HG02885 (cell line): ENCODE measurements at regions not wholly inside any gene's neighbourhood (a gene's known extent, or its start where the extent isn't known, plus 50 kb on each side); places are given as distances from the start of the nearest gene placed in this dataset.

ENCODE experiments used
- ATAC-seq: cut with Tn5 transposase; IDR thresholded peaks from one replicate; pipeline ENCODE4 v1.9.1; 2021; ENCODE audit warnings: mild to moderate bottlenecking; ENCODE audit not compliant: unreplicated experiment, poor library complexity

DNA sequence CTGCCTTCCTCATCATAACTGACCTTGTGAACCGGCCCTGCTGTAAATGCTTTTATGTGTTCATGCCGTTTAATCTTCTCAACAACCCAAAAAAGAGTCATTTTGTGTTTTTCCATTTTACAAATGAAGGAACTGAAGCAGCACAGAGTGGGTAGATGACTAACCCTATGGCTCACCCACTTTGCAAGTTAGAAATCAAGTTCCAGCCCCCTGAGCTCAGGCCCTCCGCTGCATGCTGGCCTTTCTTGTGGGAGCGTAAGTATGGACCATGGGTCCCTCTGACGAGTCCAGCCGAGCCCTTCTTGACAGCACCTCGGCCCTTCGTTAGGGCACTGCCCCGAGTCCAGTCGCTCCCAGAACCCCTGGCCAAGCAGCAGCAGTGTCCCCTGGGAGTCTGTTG is 194.6 kb downstream of the GLI2 start:
- ATAC-seq = no peak

- no peak for ATAC-seq
Measured at GRCh38 chr2:120930864-120931263, 195.2 kb downstream of the GLI2 start.

DNA sequence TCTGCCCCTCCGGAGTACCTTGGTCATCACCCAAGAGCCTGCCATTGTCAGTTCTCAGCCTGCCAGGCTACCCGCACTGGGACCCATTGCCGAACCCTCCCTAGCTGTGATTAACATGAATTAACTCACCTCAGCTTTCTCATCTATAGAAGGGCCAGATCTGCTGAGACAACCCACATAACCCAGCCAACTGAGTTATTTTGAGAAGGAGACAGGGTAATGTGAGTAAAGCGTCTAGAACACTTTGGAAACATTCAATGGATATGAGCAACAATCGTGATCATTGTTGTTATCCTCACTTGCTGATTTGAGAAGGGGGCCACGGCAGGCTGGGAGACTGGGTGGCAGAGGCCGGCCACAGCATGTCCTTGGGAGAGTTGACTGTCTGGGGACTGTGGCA is 196.8 kb downstream of the GLI2 start:
- ATAC-seq = no peak

- no peak for ATAC-seq
Measured at GRCh38 chr2:120932881-120933280, 197.2 kb downstream of the GLI2 start.

DNA sequence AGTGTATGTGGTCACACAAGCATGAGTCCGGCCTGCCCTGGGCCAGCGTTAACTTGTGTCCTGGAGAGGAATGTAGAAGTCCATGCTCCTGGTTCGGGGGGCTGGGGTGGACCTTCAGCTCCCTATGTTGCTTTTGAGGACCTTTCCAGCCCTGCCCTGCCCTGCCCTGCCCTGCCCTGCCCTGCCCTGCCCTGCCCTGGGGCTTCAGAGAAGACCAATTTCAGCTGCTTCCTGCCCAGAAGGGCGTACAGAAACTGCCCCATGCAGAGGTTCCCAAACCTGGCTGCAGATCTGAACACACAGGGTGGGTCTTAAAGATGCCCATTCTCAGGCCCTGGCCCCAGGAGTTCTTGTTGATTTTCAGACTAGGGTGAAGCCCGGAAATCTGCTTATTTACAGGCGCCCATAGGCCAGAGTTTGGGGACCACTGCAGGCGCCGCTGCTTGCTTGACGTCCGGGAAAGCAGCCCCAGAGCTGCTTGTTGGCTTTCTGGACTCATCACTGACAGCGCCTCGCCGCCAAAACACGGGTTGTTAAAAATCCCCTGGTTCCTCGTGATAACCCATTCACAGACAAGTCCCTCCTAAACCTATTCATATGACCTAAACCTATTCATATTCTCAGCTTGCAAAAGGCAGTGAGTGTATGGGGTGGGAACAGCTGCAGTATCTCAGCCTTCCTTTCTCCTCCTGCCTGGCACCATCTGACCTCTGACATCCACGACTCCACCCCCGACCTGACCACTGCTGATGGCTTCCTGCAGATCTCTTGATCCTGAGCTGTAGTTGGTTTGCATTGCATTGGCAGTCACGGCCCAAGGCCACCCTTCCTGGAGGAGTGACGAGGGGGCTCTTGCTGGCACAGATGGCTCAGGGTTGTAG is 198.3 kb downstream of the GLI2 start:
- no peak for ATAC-seq

DNA sequence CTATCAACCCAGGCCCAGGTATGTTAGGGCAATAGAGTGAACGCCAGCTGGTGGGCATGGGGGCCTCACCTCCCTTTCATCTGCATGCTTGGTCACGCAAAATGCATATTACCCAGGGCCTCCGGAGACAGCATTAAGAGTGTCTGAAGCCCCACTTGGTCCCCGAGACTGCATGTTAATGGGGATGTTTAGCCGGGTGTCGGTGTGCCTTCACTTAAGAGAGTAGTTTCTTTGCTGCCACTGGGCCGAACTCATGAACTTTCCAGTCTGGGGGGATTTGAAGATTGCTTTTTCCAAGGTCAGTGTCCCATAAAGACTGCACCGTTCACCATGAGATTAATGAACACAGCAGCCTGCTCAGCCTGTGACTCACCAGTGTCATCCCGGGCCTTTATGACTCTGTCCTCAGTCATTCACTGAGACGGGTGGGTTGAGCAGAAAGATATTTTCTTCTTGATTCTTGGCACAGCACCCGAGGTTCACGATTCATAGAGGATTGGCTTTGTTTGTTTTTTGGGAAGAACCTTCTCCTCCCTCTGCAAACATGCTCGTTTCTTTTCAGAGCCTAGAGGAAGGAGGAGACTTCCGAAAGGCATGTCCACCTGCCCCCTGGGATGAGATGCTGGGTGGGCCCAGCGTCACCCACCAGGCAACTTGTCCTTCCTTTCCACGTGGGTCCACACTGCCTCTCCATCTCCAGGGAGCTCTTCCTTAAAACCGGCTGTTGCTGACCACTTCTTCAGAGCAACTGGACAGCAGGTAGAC is 199.1 kb downstream of the GLI2 start:
- ATAC-seq = no peak

DNA sequence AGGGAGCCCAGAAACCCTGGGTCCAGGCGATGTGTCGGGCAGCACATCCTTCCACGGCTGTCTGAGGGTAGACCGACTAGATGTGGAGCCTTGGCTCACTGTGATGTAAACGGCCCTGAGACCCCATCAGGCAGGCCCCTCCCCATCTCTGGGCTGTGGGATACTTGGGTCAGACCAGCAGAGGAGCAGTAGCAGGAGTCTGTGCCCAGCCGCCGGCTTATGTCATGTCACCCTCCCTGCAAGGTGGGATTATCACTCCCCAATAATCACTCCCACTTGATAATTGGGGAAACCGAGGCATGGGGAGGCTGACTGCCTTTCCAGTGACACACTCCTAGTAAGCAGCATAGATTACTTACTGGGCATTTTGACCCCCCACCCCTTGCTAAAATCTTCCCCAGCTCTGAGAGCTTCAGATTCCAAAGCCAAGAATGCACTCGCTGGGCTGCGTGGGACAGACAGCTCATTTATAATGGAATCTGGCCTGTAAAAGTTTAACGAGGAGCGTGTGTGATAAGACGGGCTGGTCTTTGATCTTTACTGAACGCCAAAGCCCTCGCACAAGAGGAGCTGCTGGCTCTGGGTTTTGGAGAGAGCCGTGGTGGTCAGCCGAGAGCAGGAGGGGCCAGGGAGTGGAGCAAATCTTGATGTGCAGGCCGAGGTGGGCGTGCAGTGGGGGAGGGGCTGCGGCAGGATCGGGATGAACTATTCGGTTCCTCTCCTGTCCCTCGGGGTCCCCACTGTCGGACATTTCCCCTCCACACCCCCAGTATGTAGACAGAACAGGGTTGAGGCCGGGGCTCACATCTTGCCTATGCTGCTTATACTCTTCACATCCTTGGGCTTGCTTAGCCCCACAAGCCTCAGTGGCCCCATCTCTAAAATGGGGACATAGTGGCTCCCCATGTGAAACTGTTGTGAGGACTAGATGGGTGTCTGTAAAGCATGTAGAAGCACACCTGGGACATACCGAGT is 200.0 kb downstream of the GLI2 start:
- ATAC-seq = no peak

GRCh38 chr2:120936476-120937334 is 201.0 kb downstream of the GLI2 start:
- no peak for ATAC-seq

- ATAC-seq = no peak
Measured at GRCh38 chr2:120937686-120938044, 202.0 kb downstream of the GLI2 start.

DNA sequence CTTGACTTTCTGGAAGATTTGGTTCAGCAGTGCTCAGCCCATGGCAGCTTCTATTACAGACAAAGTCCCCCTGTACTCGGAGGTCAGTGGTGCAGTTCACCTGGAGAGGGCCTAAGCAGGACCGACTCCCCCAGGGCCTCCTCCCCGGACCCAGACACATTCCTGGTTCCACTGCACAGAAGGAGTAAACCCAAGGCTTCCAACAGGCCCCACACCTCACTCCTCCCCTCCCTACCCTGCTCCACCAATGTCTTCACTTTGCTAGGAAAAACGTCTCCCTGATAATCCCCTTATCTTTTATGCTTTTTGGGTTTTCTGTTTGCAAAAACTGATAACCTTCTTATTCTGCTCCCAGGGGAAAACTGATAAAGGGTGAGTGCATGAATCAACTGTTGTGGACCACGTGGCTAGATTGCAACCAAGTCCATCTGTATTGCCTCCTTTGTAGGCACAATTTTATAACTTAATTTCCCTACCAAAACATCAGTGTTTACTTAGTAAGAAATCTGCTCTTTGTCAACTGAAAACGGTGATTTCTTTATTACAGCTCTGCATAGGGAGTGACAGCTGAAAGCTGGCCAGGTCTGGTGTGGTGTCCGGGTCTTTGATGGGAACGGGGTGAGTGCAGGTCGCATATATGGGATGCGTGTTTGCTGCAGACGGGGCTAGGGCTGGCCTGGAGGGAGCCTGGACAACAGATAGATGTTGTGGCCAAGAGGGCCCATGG is 202.5 kb downstream of the GLI2 start:
- no peak for ATAC-seq

- ATAC-seq = no peak
Measured at GRCh38 chr2:120939595-120940318, 204.1 kb downstream of the GLI2 start.

GRCh38 chr2:120940319-120940696 is 204.6 kb downstream of the GLI2 start:
- ATAC-seq = no peak

- ATAC-seq = no peak
Measured at GRCh38 chr2:120940726-120941256, 205.1 kb downstream of the GLI2 start.

- ATAC-seq = no peak
Measured at GRCh38 chr2:120941571-120942120, 206.0 kb downstream of the GLI2 start.

- no peak for ATAC-seq
Measured at GRCh38 chr2:120942658-120943057, 207.0 kb downstream of the GLI2 start.

GRCh38 chr2:120943403-120944034 is 207.9 kb downstream of the GLI2 start:
- no peak for ATAC-seq

DNA sequence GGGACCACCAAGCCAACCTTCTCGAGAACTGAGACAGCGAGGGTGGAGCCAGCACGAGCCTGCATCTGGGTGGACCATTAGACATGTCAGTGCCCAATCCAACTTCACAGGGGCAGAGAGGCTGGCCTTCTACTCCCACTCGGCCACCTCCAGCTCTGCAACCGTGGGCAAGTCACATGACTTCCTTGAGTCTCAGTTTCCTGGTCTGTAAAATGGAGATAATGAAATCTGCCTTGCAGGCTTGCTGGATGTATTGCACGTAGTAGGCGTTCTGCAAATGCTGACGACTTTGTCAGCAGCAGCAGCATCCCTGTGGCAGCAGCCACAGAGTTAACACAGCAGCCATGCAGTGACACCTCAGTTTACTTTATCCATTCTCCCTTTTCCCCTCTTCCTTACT is 208.9 kb downstream of the GLI2 start:
- ATAC-seq = no peak
